LHCN-M2 (cell line): ENCODE measurements at regions not wholly inside any gene's neighbourhood (a gene's known extent, or its start where the extent isn't known, plus 50 kb on each side); places are given as distances from the start of the nearest gene placed in this dataset.
A peak's percentile ranks its signal among the peaks of the same experiment; 100 is the strongest.

Source experiments
- DNase-seq: peaks from one replicate; pipeline ENCODE4 v3.0.0-alpha.2; 2012; ENCODE audit warnings: low read depth

GRCh38 chr1:209491031-209491430 is 92.5 kb upstream of the CAMK1G start:
- peak; percentile 40 for DNase-seq

GRCh38 chr1:209491496-209491895 is 92.0 kb upstream of the CAMK1G start:
- DNase-seq, result no peak

DNA sequence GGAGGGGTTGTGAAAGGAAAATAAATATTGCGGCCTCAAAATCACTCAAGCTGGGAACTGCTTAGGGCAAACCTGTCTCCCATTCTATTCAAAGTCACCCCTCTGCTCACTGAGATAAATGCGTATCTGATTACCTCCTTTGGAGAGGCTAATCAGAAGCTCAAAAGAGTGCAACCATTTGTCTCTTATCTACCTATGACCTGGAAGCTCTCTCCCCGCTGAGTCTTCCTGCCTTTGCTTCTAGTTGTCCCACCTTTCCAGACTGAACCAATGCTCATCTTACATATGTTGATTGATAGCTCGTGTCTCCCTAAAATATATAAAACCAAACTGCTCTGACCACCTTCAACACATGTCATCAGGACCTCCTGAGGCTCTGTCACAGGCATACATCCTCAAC is 91.6 kb upstream of the CAMK1G start:
- DNase-seq, result no peak

DNA sequence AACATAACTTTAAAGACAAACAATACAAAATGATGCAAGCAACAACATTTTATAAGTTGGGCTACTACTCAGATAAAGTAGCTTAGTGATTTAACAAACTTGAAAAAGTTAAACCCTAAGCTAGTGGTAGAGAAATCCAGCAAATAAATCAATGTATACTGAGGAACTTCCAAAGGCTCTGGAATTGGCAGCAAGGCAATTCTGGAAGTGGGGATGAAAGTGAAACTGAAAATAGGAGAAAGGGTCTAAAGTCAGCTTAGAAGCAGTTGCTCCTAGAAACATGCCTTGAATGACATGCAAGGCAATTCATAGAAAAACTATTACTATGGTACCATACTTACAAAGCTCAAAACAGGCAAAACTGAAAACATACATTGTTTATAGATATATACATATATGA is 90.0 kb upstream of the CAMK1G start:
- no peak for DNase-seq

GRCh38 chr1:209497729-209498128 is 85.8 kb upstream of the CAMK1G start:
- no peak for DNase-seq

DNA sequence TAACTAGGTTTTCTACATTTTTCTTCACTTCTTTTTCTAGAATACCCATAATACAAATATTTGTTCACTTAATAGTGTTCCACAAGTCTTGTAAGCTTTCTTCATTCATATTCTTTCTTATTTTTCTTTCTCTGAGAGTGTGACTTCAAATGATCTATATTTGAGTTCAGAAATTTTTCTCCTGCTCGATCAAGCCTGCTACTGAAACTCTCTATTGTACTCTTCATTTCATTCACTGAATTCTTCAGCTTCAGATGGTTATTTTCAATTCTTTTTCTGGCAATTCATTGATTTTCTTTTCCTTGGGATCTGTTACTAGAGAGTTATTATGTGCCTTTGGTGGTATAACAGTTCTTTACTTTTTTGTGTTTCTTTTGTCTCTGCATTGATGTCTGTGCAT is 82.5 kb upstream of the CAMK1G start:
- DNase-seq, result no peak

DNA sequence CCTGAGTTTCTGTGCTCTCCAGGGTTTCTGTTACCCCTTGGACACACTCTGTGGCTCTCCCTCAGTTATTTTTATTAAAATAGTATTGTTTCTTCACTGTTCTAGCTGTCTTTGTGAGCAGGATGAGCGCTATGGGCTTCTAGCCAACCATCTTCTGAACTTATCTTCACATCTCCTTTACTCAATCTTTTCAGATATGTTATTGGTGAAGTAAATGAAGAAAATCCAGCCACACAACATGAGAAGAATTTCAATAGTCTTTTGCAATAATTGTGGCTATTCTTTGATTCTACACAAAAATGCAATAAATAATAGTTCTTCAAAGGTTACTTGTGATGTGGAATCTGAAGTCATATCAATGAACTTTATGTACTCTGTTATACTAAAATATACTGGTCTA is 80.3 kb upstream of the CAMK1G start:
- no peak for DNase-seq

- DNase-seq, result no peak
Measured at GRCh38 chr1:209504571-209504970, 78.9 kb upstream of the CAMK1G start.

DNA sequence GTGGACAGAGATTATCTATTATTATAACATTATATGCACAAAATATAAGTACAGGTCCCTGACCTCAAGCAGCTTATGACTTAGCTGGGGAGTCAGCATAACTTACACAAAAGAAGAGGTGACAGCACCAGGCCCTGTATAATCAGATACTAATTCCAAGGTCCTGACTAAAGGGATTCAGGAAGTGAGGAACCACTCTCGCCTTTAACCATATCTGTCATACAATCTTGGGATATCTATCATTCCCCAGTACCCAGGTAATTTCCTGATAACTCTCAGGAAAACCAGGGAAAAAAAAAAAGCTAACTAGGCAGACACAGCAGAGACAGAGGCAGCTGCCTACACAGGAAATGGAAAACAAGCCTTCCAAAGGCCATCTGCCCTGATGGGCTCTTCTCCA is 78.5 kb upstream of the CAMK1G start:
- no peak for DNase-seq

GRCh38 chr1:209506101-209506500 is 77.4 kb upstream of the CAMK1G start:
- no peak for DNase-seq

DNA sequence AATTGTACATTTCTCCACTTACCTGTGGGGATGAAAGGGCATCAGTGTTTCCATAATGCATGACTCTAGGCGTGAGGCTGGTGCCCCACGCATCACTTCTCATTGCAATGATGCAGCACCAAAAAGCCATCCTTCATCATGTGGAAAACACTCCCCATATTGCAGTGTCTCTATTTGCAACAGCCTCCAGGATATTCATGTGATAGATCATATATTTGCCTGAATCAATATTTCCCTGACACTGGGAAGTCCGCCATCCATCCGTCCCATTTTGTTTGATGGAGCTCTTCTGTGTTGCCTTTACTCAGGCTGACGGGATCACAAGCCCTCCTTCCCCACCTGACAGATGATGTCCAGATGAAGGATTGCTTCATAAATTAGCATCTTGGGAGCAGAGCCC is 74.5 kb upstream of the CAMK1G start:
- DNase-seq, result no peak

GRCh38 chr1:209510063-209510462 is 73.5 kb upstream of the CAMK1G start:
- DNase-seq, result no peak

DNA sequence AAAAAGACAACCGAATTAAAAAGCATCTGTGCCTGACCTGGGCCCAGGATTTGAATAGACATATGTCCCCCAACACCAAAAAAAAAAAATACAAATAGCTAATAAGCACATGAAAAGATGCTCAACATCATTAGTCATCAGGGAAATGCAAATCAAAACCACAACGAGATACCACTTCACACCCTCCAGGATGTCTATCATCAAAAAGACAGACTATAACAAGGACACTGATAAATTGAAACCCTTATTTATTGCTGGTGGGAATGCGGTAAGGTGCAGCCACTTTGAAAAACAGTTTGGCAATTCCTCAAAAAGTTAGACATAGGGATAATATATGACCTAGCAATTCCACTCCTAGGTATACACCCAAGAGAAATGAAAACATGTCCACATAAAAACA is 72.3 kb upstream of the CAMK1G start:
- no peak for DNase-seq

GRCh38 chr1:209512821-209513220 is 70.7 kb upstream of the CAMK1G start:
- no peak for DNase-seq

DNA sequence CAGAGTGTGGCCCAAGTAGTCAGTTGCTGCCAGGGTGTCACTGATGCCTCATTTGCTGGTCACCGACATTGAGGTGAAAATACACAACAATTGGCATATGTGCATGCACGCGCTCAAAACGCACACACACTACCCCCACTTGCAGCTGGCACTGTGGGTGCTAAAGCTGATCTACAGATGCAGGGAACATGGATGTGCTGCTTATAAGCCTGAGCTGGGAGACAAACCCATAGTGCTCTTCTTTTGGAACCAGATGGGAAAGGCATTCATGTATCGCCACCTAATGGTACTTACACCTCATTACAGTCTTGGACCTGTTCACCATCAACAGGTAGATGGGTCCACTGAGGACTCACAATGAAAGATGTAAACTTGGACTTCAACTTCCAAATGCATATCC is 70.3 kb upstream of the CAMK1G start:
- peak; percentile 56 for DNase-seq

- no peak for DNase-seq
Measured at GRCh38 chr1:209516771-209517680, 66.5 kb upstream of the CAMK1G start.

- DNase-seq, result no peak
Measured at GRCh38 chr1:209517681-209518050, 65.8 kb upstream of the CAMK1G start.

- DNase-seq, result no peak
Measured at GRCh38 chr1:209519786-209520185, 63.7 kb upstream of the CAMK1G start.

DNA sequence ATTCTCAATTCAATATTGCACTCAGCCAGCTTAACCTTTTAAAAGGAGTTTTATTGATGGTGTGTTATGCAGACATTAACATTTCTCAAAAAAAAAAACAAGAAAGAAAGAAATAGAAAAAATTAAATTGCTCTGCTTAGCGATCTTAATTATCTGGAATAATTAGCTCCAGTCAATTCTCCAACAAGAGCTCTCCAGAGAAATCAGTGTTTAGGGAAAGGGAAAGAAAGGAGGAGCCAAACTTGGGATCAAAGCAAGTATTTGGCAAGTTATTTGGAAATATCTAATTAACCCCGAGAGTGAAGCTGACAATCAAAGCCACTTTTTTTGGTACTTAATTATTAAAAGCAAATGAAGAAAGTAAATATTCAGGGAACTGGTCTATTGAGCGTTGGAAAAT is 60.7 kb upstream of the CAMK1G start:
- no peak for DNase-seq

DNA sequence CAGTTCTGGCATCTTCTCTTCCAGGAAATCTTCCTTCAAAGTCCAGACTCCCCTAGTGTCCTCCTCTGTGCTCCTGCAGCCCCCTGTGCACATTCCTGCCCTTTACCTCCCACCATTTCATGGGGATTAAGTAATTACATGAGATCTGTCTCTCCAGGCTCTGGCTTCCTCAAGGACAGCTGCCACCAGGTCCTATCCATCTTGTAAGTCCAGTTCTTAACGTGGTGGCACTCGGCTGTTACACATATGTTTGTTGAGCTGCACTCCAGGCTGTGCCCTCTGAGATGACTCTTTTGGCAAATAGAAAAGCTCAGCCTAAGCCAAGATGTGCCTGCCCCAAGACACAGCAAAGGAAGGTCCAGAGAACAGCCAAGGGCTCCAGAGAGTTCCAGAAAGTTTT is 57.4 kb upstream of the CAMK1G start:
- no peak for DNase-seq

DNA sequence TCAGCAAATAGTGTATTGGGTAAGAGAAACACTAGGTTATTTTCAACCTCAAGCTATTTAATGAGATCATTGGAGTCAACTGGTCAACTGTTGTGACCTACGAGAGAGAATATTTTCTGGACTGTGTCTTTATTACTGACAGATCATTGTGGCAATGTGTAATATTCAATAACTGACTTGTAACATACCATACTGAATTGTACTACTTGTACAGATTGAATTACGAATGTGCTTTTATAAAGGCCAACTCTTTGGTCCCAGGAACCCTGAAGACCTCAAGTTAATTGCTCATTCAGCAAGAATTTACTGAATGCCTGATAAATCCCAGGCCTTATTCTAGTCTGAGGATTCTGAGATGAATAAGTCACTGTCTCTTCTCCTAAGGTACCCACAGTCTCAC is 56.1 kb upstream of the CAMK1G start:
- peak; percentile 90 for DNase-seq

DNA sequence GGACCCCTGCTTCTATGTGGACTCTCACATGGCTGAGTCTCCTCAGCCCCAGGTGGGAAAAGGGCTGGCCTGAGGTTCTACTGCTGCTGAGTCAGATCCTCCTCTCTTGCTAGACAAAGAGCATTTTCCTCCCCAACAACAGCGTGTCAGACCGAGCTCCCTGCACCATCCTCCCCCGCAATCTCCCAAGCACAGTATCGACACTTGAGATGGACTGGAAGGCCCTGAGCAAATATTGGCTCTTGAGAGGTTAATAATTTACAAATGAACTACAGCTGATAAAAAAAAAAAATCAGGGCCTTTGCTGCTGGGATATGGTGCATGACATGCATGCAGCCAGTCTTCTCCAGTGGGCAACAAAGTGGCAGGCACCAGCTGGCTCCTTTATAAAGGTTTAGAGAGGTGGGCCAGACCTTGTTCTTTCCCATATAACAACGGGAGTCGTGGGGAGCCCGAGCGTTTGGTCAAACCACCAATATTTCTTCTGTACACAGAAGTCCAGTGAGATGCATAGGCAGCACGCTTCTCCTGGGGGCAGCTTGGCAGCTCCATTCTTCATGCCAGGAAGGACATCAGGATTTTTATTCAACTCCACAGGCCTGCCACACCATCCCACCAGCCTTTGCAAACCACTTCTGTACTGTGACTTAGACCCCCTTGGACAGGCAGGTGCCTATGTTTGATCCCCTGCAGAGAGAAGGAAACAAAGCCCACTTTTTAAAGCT is 55.4 kb upstream of the CAMK1G start:
- DNase-seq, result peak; percentile 62

- DNase-seq, result no peak
Measured at GRCh38 chr1:209529233-209529632, 54.3 kb upstream of the CAMK1G start.
